ENCODE measurements at regions not wholly inside any gene's neighbourhood (a gene's known extent, or its start where the extent isn't known, plus 50 kb on each side); places are given as distances from the start of the nearest gene placed in this dataset.

GRCh38 chr4:96566755-96567154 is 726.9 kb downstream of the PDHA2 start:
- intact Hi-C loops (cut with micrococcal nuclease), result no loop called here
- Histone ChIP-seq H2AFZ (ENCODE audit: insufficient read depth, low read depth, low read length, poor library complexity, severe bottlenecking) (no peak overlapping the region), H3K36me3 (replicated peaks in 1 of 2; ENCODE audit: control insufficient read depth in 1 of 2, insufficient read depth in 2 of 2, low read length in 2 of 2) (no peaks in the 10 kb centered on the region), H3K4me1 (ENCODE audit: control insufficient read depth in 1 of 2, insufficient read depth in 2 of 2, low read length in 2 of 2) (no peaks in the 10 kb centered on the region), H4K20me1 (ENCODE audit: insufficient read depth, low read length) (no peaks in the 10 kb centered on the region), H3K4me3 (replicated peaks in 1 of 3; ENCODE audit: low read depth in 2 of 3, low read length in 3 of 3) (no peak overlapping the region), H3K9ac (ENCODE audit: insufficient read depth, low read length, poor library complexity, severe bottlenecking) (no peak overlapping the region), H3K4me2 (replicated peaks; ENCODE audit: extremely low read depth, low read length, poor library complexity, severe bottlenecking) (no peak overlapping the region), H3K9me3 (replicated peaks in 1 of 2; ENCODE audit: control insufficient read depth in 1 of 2, insufficient read depth in 1 of 2, low read length in 2 of 2) (peaks cover 0 to 6% of the 10 kb centered on the region in 2 donors), H3K27me3 (ENCODE audit: control insufficient read depth in 2 of 2, insufficient read depth in 2 of 2, low read length in 2 of 2) (no peaks in the 10 kb centered on the region), H3K79me2 (ENCODE audit: insufficient read depth, low read length) (no peaks in the 10 kb centered on the region), H3K27ac (ENCODE audit: low read depth in 1 of 2, low read length in 2 of 2) (no peak overlapping the region)
- no peak for TF ChIP-seq CTCF (IDR thresholded peaks at IDR 0.05)
- no peaks in the 10 kb centered on the region for H3K4me1 Mint-ChIP-seq
- no peak overlapping the region for H3K27ac Mint-ChIP-seq
- no peak for DNase-seq
- no peaks in the 10 kb centered on the region for H3K27me3 Mint-ChIP-seq (ENCODE audit: low read depth in 3 of 3)
- no CpG with 5 or more reads among the region's 2 CpGs for WGBS (ENCODE audit: insufficient coverage)
- no peak overlapping the region for H3K4me3 Mint-ChIP-seq
- no peaks in the 10 kb centered on the region for H3K36me3 Mint-ChIP-seq
- H3K9me3 Mint-ChIP-seq, result peaks cover 1 to 5% (median 2%) of the 10 kb centered on the region in 7 donors

GRCh38 chr4:96585304-96585703 is 745.4 kb downstream of the PDHA2 start:
- TF ChIP-seq CTCF (IDR thresholded peaks at IDR 0.05), result no peak
- Histone ChIP-seq H4K20me1 (ENCODE audit: insufficient read depth, low read length) (no peaks in the 10 kb centered on the region), H3K4me3 (replicated peaks in 1 of 3; ENCODE audit: low read depth in 2 of 3, low read length in 3 of 3) (no peak overlapping the region), H3K9ac (ENCODE audit: insufficient read depth, low read length, poor library complexity, severe bottlenecking) (no peak overlapping the region), H3K4me2 (replicated peaks; ENCODE audit: extremely low read depth, low read length, poor library complexity, severe bottlenecking) (no peak overlapping the region), H3K27me3 (ENCODE audit: control insufficient read depth in 2 of 2, insufficient read depth in 2 of 2, low read length in 2 of 2) (no peaks in the 10 kb centered on the region), H2AFZ (ENCODE audit: insufficient read depth, low read depth, low read length, poor library complexity, severe bottlenecking) (no peak overlapping the region), H3K36me3 (replicated peaks in 1 of 2; ENCODE audit: control insufficient read depth in 1 of 2, insufficient read depth in 2 of 2, low read length in 2 of 2) (no peaks in the 10 kb centered on the region), H3K79me2 (ENCODE audit: insufficient read depth, low read length) (no peaks in the 10 kb centered on the region), H3K27ac (ENCODE audit: low read depth in 1 of 2, low read length in 2 of 2) (no peak overlapping the region), H3K4me1 (ENCODE audit: control insufficient read depth in 1 of 2, insufficient read depth in 2 of 2, low read length in 2 of 2) (no peaks in the 10 kb centered on the region), H3K9me3 (replicated peaks in 1 of 2; ENCODE audit: control insufficient read depth in 1 of 2, insufficient read depth in 1 of 2, low read length in 2 of 2) (peaks cover 3 to 7% of the 10 kb centered on the region in 2 donors)
- Mint-ChIP-seq H3K27me3 (ENCODE audit: low read depth in 3 of 3) (no peaks in the 10 kb centered on the region), H3K4me1 (no peaks in the 10 kb centered on the region), H3K4me3 (no peak overlapping the region), H3K27ac (no peak overlapping the region), H3K36me3 (no peaks in the 10 kb centered on the region), H3K9me3 (peaks cover 0 to 8% (median 0%) of the 10 kb centered on the region in 7 donors)
- no CpG with 5 or more reads among the region's 2 CpGs for WGBS (ENCODE audit: insufficient coverage)
- no peak for DNase-seq
- intact Hi-C loops (cut with micrococcal nuclease), result no loop called here
